Daoy (cell line): ENCODE measurements at regions not wholly inside any gene's neighbourhood (a gene's known extent, or its start where the extent isn't known, plus 50 kb on each side); places are given as distances from the start of the nearest gene placed in this dataset.
"Not testable (repeated sequence)": the region's sequence is repeated elsewhere in the genome, so short reads cannot be mapped to it uniquely, and the experiment has no call there.

ENCODE experiments used
- DNase-seq: peaks from one replicate; pipeline ENCODE4 v3.0.0-alpha.2; 2015; ENCODE audit warnings: low read depth

DNA sequence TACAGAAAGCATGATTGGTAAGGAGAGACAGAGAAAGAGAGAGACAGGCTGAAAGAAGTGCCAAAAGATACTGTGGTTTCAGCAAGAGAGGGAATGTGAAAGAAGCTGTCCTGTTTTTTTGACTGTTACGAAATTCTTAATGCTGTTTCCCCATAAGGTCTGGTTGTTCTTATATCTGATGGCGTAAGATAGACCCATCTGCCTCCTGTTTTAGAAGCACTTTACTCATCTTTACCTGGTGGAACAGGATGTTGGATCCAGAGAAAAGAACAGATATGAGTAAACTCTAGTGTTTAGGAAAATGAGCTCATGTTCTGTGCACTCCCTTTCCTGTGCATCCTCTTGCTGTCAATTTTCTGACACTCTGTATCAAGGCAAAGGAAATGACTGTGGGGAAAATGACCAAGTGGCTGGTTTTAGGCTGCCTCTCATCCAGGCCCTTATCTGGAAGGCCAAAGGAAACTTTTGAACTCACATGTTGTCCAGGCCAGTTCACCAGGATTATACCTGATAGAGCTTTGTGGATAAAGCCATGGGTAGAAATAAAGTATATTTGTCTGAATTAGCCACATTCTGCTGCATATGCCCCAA lies 311.7 kb upstream of the HTR2C start:
- no peak for DNase-seq

GRCh38 chrX:114270371-114270770 lies 313.5 kb upstream of the HTR2C start:
- not testable (repeated sequence) for DNase-seq

DNA sequence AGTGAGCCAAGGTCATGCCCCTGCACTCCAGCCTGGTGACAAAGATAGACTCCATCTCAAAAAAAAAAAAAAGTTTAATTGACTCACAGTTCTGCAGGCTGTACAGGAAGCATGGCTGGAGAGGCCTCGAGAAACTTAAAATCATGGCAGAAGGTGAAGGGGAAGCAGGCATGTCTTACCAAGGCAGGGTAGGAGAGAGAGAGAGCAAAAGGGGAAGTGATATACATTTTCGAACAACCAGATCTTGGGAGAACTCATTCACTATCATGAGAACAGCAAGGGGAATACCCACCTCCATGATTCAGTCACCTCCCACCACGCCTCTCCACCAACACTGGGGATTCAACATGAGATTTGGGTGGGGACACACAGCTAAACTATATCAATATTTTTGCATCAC lies 315.2 kb upstream of the HTR2C start:
- no peak for DNase-seq

GRCh38 chrX:114267142-114267541 lies 316.7 kb upstream of the HTR2C start:
- DNase-seq = no peak

DNA sequence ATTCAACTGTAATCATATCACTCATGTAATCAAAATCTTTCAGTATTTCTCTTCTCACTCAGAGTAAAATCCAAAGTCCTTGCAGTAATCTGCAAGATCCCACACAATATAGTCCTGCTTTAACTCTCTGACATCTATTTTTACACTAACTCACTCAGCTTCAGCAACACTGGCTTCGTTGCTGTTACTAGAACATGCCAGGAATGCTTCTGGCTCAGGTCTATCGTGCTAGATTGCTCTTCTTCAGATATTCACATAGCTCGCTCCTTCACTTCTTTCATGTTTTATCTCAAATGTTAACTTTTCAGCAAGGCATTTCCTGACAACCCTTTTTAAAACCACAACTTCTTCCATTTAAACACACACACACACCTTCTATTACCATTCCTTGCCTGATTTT lies 331.7 kb upstream of the HTR2C start:
- no peak for DNase-seq

DNA sequence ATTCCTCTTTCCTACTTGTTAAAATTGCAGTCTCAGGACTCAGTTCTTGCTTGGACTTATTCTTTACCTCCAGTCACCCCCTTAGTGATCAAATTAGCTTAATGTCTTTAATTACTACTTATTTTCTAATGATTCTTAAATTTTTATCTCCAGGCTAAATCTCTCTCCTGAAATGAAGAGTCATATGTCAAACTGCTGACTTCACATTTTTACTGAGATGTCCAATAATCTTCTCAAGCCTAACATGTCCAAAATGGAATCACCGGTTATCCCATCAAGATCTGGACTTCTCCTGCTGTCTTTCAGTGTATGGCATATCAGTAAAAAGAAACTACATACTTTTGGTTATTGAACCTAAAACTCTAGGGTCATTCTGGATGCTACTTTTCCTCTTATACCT lies 332.3 kb upstream of the HTR2C start:
- DNase-seq = no peak

- no peak for DNase-seq
Observed at GRCh38 chrX:114221445-114221844, 362.4 kb upstream of the HTR2C start.

DNA sequence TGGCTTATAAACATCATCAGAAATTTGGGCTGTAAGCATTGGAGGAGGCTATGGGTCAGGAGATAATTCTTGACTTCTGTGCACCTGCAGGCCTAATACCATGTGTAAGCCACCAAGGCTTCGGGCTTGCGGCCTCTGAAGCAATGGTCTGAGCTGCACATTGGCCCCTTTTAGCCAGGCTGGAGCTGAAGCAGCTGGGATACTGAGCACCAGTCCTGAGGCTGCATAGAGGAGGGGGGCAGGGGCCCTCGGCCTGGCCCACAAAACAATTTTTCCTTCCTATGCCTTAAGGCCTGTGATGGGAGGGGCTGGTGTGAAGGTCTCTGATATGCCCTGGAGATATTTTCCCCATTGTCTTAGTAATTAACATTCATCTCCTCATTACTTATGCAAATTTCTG lies 373.0 kb upstream of the HTR2C start:
- no peak for DNase-seq

- DNase-seq = peak; percentile 3
Observed at GRCh38 chrX:114201622-114202021, 382.3 kb upstream of the HTR2C start.

DNA sequence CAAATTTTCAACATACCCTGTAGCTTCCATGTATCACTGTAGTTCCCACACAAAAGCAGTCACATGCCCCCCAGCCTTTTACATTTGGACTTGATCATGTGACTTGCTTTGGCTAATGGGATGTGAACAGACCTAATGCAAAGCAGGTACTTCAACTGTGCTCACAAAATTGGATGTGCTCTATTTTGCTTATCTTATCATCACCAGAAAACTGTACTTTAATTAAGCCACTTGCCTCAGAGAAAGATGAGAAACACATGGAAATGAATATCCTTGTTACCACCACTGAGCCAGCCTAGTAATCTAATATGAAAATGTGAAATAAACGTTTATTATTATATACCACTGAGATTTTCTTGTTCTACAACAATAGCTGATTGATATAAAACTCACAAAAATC lies 402.7 kb upstream of the HTR2C start:
- no peak for DNase-seq

DNA sequence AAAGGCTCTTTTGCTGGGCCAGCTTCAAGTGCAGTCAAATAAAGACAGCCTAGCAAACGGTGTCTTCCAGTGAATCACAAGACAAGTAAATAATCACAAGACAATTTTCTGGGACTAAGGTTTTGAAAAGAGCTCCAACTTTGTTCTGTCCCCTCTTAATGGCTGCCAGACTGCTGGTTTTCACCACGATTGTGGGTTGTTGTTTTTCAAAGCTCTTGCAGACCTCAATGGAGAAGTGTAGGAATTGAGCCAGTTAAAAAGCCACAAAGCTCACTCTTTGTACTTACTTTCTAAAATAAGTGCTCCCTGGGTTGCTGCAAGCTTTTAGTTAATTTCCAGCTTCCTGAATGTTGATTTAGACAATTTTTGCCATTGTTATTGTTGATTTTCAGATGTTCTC lies 405.8 kb upstream of the HTR2C start:
- no peak for DNase-seq

- DNase-seq = not testable (repeated sequence)
Observed at GRCh38 chrX:114167276-114167675, 416.6 kb upstream of the HTR2C start.

GRCh38 chrX:114166601-114167000 lies 417.3 kb upstream of the HTR2C start:
- no peak for DNase-seq

DNA sequence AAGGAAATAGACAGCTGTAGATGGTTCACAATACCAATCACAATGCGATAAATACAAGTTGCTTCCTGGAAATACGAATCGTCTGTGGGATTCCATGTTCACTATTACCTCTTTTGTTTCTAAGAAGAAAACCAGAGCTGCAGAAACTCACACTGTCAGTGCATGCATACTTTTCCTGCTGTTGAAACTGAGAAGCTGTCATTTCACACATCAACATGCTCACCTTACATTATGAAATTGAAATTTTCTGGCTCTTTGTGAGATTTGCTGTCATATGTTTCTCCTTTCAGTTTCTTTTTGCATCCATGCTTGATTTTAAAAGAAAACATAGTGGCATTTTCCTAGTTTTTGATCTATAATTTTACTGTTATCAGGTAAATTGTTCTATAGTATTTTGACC lies 418.3 kb upstream of the HTR2C start:
- DNase-seq = no peak

- peak; percentile 14 for DNase-seq
Observed at GRCh38 chrX:114162068-114162735, 421.7 kb upstream of the HTR2C start.

DNA sequence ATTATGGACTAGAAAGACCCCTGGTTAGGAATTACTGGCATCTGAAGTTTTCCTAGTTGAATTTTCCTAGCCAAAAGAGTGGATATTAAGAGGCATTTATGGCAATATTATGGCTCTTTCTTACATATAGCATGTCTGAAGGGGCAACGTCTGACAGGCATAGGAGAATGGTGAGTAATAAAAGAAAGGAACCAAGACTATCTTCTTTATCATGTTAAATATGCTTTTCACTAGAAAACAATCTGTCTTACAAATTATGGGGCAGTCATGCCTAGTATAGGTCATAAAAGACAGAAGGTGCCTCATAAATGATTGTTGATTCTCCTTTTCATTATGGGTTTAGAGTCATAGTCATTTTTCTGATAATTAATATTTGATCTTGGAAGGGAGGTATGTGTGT lies 431.1 kb upstream of the HTR2C start:
- DNase-seq = no peak

DNA sequence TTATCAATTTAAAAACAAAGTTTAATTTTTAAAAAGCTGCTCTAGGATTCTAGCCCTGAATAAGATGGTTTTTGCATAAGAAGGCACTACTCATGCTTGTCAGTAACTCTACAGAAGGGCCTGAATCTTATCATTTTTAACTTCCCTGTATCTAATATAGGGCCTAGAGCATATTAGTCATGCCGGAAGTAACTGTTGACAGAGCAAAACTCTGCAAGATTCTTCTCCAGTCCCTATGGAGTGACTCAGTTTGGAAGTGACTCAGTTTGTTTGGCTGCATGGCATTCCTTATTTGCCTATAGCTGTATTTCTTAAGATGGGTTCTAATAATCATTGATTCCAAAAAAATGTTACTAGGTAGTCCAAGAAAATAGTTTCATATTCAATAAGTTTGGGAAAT lies 431.8 kb upstream of the HTR2C start:
- peak; percentile 67 for DNase-seq

DNA sequence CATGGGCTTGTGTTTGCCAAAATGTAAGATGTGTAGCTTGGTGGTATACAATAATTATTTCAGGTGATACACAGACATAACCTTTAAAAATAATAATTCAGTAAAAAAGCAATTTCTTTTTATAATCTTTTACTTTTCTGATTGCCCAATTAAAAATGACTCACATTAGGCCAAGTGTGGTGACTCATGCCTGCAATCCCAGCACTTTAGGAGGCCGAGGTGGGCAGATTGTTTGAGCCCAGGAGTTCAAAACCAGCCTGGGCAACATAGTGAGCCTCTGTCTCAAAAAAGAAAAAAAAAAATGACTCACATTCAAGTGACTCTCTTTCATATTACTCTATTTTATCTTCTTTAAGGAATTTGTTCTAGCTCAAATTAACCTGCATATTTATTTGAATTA lies 449.4 kb upstream of the HTR2C start:
- DNase-seq = peak; percentile 28

DNA sequence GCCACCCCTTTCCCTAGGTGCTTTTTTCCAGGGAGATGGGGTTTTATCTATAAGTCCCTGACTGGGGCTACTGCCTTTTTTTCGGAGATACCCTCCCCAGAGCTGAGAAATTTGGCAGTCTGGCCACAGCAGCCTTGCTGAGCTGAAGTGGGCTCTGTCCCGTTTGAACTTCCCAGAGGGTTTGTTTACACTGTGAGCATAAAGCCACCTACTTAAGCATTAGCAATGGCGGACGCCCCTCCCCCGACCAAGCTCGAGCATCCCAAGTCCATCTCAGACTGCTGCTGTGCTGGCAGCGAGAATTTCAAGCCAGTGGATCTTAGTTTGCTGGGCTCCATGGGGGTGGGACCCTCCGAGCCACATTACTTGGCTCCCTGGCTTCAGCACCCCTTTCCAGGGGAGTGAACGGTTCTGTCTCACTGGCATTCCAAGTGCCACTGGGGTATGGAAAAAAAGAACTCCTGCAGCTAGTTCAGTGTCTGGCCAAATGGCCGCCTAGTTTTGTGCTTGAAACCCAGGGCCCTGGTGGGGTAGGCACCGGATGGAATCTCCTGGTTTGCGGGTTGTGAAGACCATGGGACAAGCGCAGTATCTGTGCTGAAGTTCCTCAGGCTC lies 456.4 kb upstream of the HTR2C start:
- DNase-seq = no peak

GRCh38 chrX:114127005-114127404 lies 456.9 kb upstream of the HTR2C start:
- no peak for DNase-seq

DNA sequence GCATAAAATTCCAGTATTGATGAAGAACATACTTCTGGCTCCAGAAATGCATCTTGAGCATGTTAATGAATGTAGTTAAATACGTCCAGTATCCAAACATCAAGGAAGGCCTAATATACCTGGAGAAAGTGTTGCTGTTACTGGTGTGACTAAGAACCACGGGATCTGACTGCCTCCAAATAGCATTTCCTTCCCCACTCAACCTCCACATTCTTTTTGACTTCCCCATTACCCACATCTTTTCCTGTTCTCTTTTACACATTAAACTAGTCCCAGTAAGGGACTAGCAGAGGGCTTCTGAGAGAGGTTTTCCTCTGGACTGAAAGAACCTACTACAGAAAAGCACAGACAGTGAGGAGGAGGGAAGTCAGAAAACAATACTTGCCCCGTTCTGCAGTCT lies 482.8 kb upstream of the HTR2C start:
- no peak for DNase-seq

- DNase-seq = no peak
Observed at GRCh38 chrX:114097866-114098265, 486.0 kb upstream of the HTR2C start.

DNA sequence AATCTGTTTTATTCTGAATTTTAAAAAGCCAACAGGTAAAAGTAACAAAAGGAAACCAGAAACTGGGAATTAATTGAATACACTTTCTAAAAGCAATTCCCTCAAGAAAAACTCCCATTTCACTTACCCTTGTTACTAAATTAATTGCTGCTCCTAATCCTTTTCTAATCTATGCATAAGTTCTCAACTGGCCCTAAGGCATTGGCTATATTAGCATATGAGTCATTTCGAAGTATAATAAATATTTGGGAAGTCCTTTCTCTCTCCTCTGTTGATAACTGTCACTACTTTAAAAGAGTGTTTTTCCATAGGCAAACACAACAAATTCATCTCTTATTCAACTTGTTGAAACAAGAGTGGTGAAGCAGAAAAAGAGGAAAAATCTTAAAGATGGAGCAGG lies 486.5 kb upstream of the HTR2C start:
- no peak for DNase-seq

DNA sequence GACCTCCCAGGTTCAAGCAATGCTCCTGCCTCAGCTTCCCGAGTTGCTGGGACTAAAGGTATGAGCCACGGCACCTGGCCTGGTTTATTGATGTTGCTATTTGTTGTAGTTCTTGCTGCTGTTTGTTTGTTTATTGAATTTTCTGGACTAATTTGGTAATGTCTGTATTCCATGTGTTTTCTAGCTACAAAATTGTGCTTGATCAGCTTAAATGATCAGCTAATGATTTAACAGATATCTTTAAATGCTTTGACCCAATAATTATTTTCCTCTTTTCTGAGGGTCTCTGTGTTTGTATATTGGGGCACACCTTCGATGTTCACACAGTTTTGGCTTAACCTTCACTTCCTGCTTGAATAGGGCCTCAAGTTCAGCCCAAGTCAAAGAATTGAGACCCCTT lies 488.1 kb upstream of the HTR2C start:
- no peak for DNase-seq
